DMS153 (cell line): ENCODE measurements at regions not wholly inside any gene's neighbourhood (a gene's known extent, or its start where the extent isn't known, plus 50 kb on each side); places are given as distances from the start of the nearest gene placed in this dataset.
A peak's percentile ranks its signal among the peaks of the same experiment; 100 is the strongest.

Experiments
- DNase-seq: peaks from one replicate; lab custom pipeline; 2025; lab: John Stamatoyannopoulos, UW

GRCh38 chr21:35342440-35342839 is 293.3 kb upstream of the RUNX1 start:
- no peak for DNase-seq

DNA sequence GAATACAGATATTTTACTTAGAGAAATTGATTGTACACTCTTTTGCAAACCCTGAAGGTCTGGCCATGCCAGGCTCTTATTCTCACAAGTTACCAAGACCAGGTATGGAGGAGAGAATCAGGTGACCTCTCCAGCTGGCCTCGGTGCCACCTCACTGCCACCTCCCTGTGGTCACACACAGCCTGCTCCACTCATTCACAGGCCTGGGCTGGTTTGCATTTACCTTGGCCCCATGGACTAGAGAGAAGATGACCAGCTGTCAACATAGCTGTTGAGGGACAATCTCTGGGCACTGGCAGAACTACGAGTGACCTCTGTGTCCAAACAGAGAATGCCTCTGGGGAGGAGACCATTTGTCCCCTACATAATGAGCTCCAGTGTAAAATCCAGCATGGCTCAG is 291.2 kb upstream of the RUNX1 start:
- DNase-seq = no peak

DNA sequence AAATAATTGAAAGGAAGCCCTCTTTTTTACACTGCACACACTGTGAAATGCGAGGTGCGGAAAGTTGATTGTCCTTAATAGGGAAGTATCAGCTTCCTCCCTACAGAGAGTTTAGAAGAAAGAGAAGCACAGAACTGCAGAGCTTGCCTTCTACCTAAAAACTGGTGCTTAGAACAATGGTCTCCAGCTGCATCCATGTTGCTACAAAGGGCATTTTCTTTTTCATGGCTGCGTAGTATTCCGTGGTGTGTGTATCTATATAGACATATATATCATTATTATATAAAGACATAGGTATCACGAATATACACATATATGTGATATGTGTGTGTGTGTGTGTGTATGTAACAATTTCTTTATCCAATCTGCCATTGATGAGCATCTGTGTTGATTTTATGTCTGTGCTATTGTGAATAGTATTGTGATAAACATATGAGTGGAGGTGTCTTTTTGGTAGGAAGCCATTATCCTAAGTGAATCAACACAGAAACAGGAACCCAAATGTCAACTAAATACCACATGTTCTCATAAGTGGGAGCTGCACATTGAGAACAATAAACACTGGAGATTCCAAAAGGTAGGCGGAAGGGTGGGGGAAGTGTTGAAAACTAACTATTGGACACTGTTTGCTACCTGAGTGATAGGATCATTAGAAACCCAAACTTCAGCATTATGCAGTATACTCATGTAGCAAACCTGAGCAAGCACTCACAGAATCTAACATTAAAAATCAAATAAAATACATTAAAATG is 290.0 kb upstream of the RUNX1 start:
- DNase-seq = no peak

GRCh38 chr21:35338281-35338680 is 289.2 kb upstream of the RUNX1 start:
- DNase-seq = no peak

DNA sequence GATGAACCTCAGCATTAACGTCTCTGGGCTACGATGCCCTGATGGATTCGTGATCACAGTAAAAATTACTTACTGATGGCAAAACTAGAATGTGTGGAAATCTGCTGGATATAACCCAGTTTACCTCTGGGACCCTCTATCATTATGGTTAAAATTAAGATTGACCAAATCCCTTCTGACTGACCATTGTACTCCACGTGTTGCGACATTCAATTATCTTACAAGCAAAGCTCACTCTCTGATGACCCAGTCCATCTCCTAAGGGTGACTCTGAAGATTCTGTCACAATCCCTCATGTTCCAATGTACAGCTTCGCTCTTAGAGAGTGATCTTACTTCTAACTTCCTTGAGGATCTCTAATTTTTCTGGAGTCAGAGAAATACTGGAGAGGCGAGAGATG is 288.5 kb upstream of the RUNX1 start:
- DNase-seq = no peak

DNA sequence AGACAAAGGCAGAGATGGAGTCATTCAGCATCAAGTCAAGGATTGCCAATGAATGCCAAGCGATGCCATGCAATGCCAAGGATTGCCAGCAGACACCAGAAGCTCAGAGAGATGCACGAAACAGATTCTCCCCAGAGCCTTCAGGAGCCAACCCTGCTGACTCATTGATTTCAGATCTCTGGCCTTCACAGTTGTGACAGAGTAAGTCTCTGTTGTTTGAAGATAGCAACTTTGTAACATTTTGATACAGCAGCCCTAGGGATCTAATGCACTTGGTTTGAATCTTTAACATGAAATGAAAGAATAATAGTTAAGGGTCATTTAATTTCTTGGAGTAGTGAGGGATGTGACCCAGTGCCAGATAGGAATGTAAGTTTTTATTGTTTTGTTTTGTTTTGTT is 287.4 kb upstream of the RUNX1 start:
- DNase-seq = no peak

- no peak for DNase-seq
Measured at GRCh38 chr21:35335951-35336446, 286.9 kb upstream of the RUNX1 start.

DNA sequence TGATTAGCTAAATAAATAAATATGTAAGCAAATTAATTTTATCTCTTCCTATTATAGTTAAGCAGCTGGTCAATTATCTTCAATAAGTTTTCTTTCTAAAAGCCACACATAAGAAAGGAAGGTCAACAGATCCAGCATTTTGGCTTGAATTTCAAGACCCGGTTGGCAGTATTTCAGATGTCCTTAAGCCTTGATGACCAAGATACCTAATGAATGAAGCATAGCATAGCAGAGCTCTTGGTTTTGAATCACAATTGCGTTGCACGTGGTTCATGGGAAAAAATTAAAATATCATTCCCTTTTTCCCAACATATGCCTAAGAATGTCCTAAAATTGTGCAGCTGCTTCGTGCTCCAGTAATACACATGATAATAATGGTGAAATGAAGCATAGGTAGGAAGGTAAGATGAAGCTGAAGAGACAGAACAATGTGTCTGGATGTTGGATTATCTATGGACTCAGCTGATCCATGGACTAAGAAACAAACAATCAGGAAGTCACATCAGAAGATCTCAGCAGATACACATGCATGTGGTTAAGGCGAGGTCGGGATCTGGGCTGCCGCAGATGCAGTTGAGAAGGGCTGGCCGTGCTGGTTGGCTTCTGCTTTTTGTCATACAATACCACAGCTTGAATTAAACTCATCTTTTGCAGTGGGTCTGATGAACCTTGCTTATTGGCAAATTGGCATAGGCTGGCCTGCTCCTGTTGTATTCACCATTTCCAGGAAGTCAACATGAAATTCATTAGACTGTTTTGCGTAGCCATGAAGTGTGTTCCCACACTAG is 284.9 kb upstream of the RUNX1 start:
- no peak for DNase-seq

- no peak for DNase-seq
Measured at GRCh38 chr21:35332841-35333426, 283.8 kb upstream of the RUNX1 start.

DNA sequence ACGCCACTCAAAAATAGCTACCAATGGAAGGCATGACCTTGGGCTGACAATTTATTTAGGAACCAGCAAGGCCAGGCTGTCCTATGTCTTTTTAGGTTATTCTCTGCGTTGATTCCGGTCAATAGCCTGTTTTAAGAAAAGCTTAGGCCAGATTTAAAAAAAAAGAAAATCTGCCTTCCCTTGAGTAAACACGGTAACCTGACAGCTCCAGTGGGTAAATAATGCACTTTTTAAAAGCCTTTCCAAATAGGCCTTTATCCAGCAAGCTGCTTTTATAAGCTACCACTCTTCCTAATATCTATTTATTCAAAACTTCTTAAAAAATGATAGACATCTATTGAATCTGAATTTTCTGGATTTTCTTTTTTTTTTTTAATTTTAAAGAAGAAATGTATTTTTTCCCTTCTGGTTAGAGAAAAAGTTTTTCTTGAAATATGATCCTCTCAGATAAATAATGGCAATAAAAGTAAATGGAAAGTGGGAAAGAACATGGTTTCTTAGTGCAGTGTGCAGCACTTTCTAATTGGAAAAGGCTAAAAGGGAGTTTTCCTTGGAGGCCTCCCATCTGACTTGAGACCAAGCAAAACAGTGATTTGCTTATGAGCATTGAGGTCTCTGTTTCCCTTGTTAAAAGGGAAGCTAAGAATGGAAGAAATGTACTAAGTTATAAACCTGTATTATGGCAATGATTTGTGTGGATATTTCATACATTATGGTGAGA is 281.0 kb upstream of the RUNX1 start:
- DNase-seq = peak; percentile 8

DNA sequence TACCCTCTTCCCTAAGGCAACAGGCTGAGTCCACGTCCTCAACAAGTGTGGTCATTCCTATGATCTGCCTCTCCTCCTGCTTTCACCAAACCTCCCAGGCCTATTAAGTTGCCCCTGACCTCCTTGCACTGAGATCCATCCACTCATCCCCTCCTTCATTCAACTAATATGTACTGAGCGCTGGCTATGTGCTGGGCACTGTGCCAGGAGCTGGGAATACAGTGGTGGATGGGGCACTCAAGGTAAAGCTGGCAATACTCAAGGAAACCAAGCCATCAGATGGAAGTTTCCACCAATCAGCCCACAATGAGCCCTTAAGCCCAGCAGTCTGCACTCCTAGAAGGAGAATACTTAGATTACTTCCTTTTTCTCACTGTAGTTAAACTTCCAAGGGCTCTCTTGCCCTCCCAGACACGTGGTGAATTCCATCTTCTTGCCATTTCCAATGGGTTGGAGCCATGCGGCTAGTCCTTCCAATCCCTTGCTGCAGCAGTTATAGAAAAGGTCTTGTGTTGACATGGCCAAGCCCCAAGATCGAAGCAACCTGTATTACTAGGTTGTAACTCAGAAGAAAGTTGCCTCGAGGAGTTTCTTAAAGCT is 279.9 kb upstream of the RUNX1 start:
- DNase-seq = peak; percentile 17

GRCh38 chr21:35326677-35327076 is 277.6 kb upstream of the RUNX1 start:
- DNase-seq = no peak

- DNase-seq = no peak
Measured at GRCh38 chr21:35325953-35326352, 276.9 kb upstream of the RUNX1 start.

- no peak for DNase-seq
Measured at GRCh38 chr21:35324372-35325220, 275.5 kb upstream of the RUNX1 start.

- DNase-seq = no peak
Measured at GRCh38 chr21:35323947-35324346, 274.8 kb upstream of the RUNX1 start.

GRCh38 chr21:35321322-35322200 is 272.5 kb upstream of the RUNX1 start:
- peak; percentile 15 for DNase-seq

DNA sequence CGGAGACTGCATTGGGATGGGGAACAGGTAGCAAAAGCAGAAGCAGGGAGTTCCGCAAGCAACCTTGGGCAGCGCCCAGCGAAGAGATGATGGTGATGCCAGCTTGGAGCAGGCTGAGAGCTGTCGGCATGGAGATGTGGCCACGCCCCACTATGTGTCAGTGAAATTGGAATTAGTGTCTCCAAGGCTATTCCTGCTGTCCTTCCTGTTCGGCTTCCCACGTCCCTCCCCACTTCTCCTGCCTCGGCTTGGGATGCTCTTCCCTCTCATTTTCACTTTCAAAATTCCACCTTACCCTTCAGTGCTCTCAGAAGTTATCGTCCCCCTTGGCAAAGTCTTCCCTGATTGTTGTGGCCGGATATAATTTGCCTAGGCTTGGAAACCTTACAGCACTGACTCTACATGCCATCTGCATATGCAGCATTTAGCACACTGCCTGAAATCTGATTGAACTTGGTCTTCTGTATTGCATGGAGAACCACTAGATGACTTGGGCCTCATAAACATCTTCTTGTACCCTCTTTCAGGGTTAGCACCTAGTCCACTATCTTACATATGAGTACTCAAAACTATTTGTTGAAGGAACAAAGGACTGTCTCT is 270.7 kb upstream of the RUNX1 start:
- no peak for DNase-seq

GRCh38 chr21:35316933-35317332 is 267.8 kb upstream of the RUNX1 start:
- no peak for DNase-seq

DNA sequence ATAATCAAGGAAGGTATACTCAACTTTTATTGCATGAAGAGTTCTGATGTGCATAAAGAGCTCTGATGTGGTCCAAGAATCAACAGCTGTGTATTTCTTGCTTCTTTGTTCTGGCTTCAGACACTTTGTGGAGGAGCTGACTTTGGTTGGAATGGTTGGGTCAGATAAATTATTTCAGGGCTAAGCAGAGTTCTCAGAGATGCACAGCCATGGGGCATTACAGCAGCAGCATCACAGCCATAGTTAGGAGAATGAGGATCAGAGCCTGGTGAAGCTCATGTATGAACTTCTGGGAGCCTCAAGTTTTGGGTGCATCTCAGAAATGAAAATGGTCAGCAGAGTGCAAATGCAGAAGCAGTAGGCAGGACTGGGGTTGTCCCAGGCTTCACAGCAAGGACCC is 267.4 kb upstream of the RUNX1 start:
- no peak for DNase-seq
